WTC11 (cell line): ENCODE measurements at regions not wholly inside any gene's neighbourhood (a gene's known extent, or its start where the extent isn't known, plus 50 kb on each side); places are given as distances from the start of the nearest gene placed in this dataset.

Experiments used
- ATAC-seq: fragments of 200-7000 bp; cut with Tn5 transposase; 2 replicates; pipeline ENCODE4 v1.10.0; 2021; ENCODE audit warnings: mild to moderate bottlenecking, moderate library complexity
- CTCF ChIA-PET: fragments of 300-600 bp; sonication (Branson Sonifier 250); formaldehyde crosslinking; loops from one replicate; lab custom pipeline; 2021; ENCODE audit warnings: antibody characterized with exemption; lab: Charles Lee
- POLR2A ChIA-PET: fragments of 350-600 bp; sonication (Branson Sonifier 250); formaldehyde crosslinking; loops from one replicate; lab custom pipeline; 2021; ENCODE audit warnings: antibody characterized with exemption; lab: Charles Lee
- DNase-seq: peaks from one replicate; pipeline ENCODE4 v3.0.0; 2021; ENCODE audit warnings: low spot score
- H3K27ac Mint-ChIP-seq: 2 replicates; pipeline ENCODE4 v1.8.0; 2021; ENCODE audit warnings: mixed read lengths
- H3K27me3 Mint-ChIP-seq: 2 replicates; pipeline ENCODE4 v1.8.0; 2021; ENCODE audit warnings: low read depth, mild to moderate bottlenecking, moderate library complexity, mixed read lengths
- H3K36me3 Mint-ChIP-seq: 2 replicates; pipeline ENCODE4 v1.8.0; 2021; ENCODE audit warnings: mixed read lengths
- H3K4me1 Mint-ChIP-seq: 2 replicates; pipeline ENCODE4 v1.8.0; 2022; ENCODE audit warnings: mixed read lengths
- H3K4me3 Mint-ChIP-seq: 2 replicates; pipeline ENCODE4 v1.8.0; 2021; ENCODE audit warnings: mild to moderate bottlenecking, moderate library complexity, mixed read lengths
- H3K9me3 Mint-ChIP-seq: 2 replicates; pipeline ENCODE4 v1.8.0; 2021; ENCODE audit warnings: mixed read lengths
- CREM ChIP-seq: sonication (generic); formaldehyde crosslinking; IDR thresholded peaks from 2 replicates; pipeline ENCODE4 v1.8.1; 2022; ENCODE audit warnings: mild to moderate bottlenecking, missing genetic modification reagents, moderate library complexity
- FOXK1 ChIP-seq: sonication (generic); formaldehyde crosslinking; IDR thresholded peaks from 2 replicates; pipeline ENCODE4 v1.8.0; 2022; ENCODE audit warnings: mild to moderate bottlenecking, moderate library complexity, missing genetic modification reagents
- JAZF1 ChIP-seq: fragments of 250-450 bp; sonication (Bioruptor Pico); IDR thresholded peaks from 2 replicates; pipeline ENCODE4 v1.9.0; 2021; ENCODE audit warnings: moderate library complexity, mild to moderate bottlenecking, inconsistent platforms
- MXD4 ChIP-seq: fragments of 250-450 bp; sonication (Bioruptor Pico); IDR thresholded peaks from 2 replicates; pipeline ENCODE4 v1.8.0; 2021; ENCODE audit warnings: mild to moderate bottlenecking, moderate library complexity, borderline replicate concordance
- NFATC4 ChIP-seq: fragments of 250-450 bp; sonication (Bioruptor Pico); IDR thresholded peaks from 2 replicates; pipeline ENCODE4 v1.9.0; 2021; ENCODE audit warnings: mild to moderate bottlenecking
- NR2C2 ChIP-seq: sonication (generic); formaldehyde crosslinking; IDR thresholded peaks from 2 replicates; pipeline ENCODE4 v1.8.0; 2022; ENCODE audit warnings: mild to moderate bottlenecking, missing genetic modification reagents
- SMAD3 ChIP-seq: sonication (generic); formaldehyde crosslinking; IDR thresholded peaks from 2 replicates; pipeline ENCODE4 v1.8.0; 2022; ENCODE audit warnings: missing genetic modification reagents, mild to moderate bottlenecking, borderline replicate concordance
- ZNF219 ChIP-seq: sonication (generic); formaldehyde crosslinking; IDR thresholded peaks from 2 replicates; pipeline ENCODE4 v1.8.0; 2023; ENCODE audit warnings: missing genetic modification reagents, mild to moderate bottlenecking, borderline replicate concordance
- ZNF263 ChIP-seq: sonication (generic); formaldehyde crosslinking; IDR thresholded peaks from 2 replicates; pipeline ENCODE4 v1.8.1; 2022; ENCODE audit warnings: low read depth, mild to moderate bottlenecking, moderate library complexity, missing genetic modification reagents
- ZNF396 ChIP-seq: fragments of 250-450 bp; sonication (Bioruptor Pico); IDR thresholded peaks from 2 replicates; pipeline ENCODE4 v1.8.0; 2021; ENCODE audit warnings: mild to moderate bottlenecking, moderate library complexity, borderline replicate concordance
- ZNF416 ChIP-seq: fragments of 250-450 bp; sonication (Bioruptor Pico); IDR thresholded peaks from 2 replicates; pipeline ENCODE4 v1.9.0; 2021; ENCODE audit warnings: mild to moderate bottlenecking, inconsistent platforms
- TF ChIP-seq, protein P1 (sequence below): sonication (generic); formaldehyde crosslinking; IDR thresholded peaks from 2 replicates; pipeline ENCODE4 v1.8.1; 2022; ENCODE audit warnings: mild to moderate bottlenecking, missing genetic modification reagents, moderate library complexity, borderline replicate concordance
- TF ChIP-seq, protein P2 (sequence below): sonication (generic); formaldehyde crosslinking; IDR thresholded peaks from 2 replicates; pipeline ENCODE4 v1.8.0; 2022; ENCODE audit warnings: mild to moderate bottlenecking, missing genetic modification reagents
- TF ChIP-seq, protein P3 (sequence below): sonication (generic); formaldehyde crosslinking; IDR thresholded peaks from 2 replicates; pipeline ENCODE4 v1.8.0; 2023; ENCODE audit warnings: missing genetic modification reagents
- TF ChIP-seq, protein P4 (sequence below): sonication (generic); formaldehyde crosslinking; IDR thresholded peaks from 2 replicates; pipeline ENCODE4 v1.8.1; 2023; ENCODE audit warnings: mild to moderate bottlenecking, missing genetic modification reagents
- TF ChIP-seq, protein P5 (sequence below): sonication (generic); formaldehyde crosslinking; IDR thresholded peaks from 2 replicates; pipeline ENCODE4 v1.8.1; 2023; ENCODE audit warnings: mild to moderate bottlenecking, missing genetic modification reagents, moderate library complexity
- TF ChIP-seq, protein P6 (sequence below): sonication (generic); formaldehyde crosslinking; IDR thresholded peaks from 2 replicates; pipeline ENCODE4 v1.8.1; 2023; ENCODE audit warnings: mild to moderate bottlenecking, missing genetic modification reagents, borderline replicate concordance
- TF ChIP-seq, protein P7 (sequence below): sonication (generic); formaldehyde crosslinking; IDR thresholded peaks from 2 replicates; pipeline ENCODE4 v1.8.1; 2023; ENCODE audit warnings: mild to moderate bottlenecking, missing genetic modification reagents, moderate library complexity
- TF ChIP-seq, protein P8 (sequence below): sonication (generic); formaldehyde crosslinking; IDR thresholded peaks from 2 replicates; pipeline ENCODE4 v1.8.1; 2022; ENCODE audit warnings: missing genetic modification reagents, borderline replicate concordance
- TF ChIP-seq, protein P9 (sequence below): fragments of 250-450 bp; sonication (Bioruptor Pico); IDR thresholded peaks from 2 replicates; pipeline ENCODE4 v2.1.2; 2022; ENCODE audit warnings: mild to moderate bottlenecking, moderate library complexity

DNA sequence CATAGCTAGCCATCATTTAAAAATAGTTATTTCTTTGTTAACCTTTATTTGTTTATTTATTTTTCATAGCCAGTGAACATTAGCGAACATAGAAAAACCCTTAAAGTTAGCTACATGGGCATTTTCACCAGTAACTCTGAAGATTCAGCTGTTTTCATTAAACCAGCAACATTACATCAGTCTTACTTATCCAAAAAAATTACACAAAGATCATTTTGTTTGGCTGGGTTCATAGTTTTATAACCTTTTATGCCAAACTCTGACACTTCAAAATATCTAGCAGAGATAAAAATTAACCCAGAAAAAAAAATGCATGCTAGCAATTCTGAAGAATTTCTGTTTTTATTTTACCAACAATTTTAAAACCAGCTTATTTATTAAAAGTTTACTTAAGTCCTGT lies 784.1 kb downstream of the PCDH18 start:
- Mint-ChIP-seq H3K9me3 (peaks cover 54% of the 10 kb centered on the region), H3K4me1 (peaks cover 23% of the 10 kb centered on the region), H3K4me3 (no peak overlapping the region), H3K27ac (no peak overlapping the region), H3K27me3 (no peaks in the 10 kb centered on the region), H3K36me3 (peaks cover 60% of the 10 kb centered on the region)
- DNase-seq (no peak), ATAC-seq (no peak)
- TF ChIP-seq, protein P1, sequence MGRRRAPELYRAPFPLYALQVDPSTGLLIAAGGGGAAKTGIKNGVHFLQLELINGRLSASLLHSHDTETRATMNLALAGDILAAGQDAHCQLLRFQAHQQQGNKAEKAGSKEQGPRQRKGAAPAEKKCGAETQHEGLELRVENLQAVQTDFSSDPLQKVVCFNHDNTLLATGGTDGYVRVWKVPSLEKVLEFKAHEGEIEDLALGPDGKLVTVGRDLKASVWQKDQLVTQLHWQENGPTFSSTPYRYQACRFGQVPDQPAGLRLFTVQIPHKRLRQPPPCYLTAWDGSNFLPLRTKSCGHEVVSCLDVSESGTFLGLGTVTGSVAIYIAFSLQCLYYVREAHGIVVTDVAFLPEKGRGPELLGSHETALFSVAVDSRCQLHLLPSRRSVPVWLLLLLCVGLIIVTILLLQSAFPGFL (CRISPR knock-in tag): no peak
- TF ChIP-seq SMAD3 (CRISPR knock-in tag) (no peak), NFATC4 (CRISPR knock-in tag) (no peak), ZNF219 (CRISPR knock-in tag) (no peak), MXD4 (CRISPR knock-in tag) (no peak), FOXK1 (CRISPR knock-in tag) (no peak), ZNF263 (CRISPR knock-in tag) (no peak), CREM (CRISPR knock-in tag) (no peak), JAZF1 (no peak), ZNF416 (no peak), ZNF396 (CRISPR knock-in tag) (no peak), NR2C2 (CRISPR knock-in tag) (no peak)
- TF ChIP-seq, protein P2, sequence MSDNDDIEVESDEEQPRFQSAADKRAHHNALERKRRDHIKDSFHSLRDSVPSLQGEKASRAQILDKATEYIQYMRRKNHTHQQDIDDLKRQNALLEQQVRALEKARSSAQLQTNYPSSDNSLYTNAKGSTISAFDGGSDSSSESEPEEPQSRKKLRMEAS (CRISPR knock-in tag): no peak
- TF ChIP-seq, protein P3, sequence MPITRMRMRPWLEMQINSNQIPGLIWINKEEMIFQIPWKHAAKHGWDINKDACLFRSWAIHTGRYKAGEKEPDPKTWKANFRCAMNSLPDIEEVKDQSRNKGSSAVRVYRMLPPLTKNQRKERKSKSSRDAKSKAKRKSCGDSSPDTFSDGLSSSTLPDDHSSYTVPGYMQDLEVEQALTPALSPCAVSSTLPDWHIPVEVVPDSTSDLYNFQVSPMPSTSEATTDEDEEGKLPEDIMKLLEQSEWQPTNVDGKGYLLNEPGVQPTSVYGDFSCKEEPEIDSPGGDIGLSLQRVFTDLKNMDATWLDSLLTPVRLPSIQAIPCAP (CRISPR knock-in tag): no peak
- TF ChIP-seq, protein P4, sequence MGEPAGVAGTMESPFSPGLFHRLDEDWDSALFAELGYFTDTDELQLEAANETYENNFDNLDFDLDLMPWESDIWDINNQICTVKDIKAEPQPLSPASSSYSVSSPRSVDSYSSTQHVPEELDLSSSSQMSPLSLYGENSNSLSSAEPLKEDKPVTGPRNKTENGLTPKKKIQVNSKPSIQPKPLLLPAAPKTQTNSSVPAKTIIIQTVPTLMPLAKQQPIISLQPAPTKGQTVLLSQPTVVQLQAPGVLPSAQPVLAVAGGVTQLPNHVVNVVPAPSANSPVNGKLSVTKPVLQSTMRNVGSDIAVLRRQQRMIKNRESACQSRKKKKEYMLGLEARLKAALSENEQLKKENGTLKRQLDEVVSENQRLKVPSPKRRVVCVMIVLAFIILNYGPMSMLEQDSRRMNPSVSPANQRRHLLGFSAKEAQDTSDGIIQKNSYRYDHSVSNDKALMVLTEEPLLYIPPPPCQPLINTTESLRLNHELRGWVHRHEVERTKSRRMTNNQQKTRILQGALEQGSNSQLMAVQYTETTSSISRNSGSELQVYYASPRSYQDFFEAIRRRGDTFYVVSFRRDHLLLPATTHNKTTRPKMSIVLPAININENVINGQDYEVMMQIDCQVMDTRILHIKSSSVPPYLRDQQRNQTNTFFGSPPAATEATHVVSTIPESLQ (CRISPR knock-in tag): no peak
- TF ChIP-seq, protein P5, sequence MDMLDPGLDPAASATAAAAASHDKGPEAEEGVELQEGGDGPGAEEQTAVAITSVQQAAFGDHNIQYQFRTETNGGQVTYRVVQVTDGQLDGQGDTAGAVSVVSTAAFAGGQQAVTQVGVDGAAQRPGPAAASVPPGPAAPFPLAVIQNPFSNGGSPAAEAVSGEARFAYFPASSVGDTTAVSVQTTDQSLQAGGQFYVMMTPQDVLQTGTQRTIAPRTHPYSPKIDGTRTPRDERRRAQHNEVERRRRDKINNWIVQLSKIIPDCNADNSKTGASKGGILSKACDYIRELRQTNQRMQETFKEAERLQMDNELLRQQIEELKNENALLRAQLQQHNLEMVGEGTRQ (CRISPR knock-in tag): no peak
- TF ChIP-seq, protein P6, sequence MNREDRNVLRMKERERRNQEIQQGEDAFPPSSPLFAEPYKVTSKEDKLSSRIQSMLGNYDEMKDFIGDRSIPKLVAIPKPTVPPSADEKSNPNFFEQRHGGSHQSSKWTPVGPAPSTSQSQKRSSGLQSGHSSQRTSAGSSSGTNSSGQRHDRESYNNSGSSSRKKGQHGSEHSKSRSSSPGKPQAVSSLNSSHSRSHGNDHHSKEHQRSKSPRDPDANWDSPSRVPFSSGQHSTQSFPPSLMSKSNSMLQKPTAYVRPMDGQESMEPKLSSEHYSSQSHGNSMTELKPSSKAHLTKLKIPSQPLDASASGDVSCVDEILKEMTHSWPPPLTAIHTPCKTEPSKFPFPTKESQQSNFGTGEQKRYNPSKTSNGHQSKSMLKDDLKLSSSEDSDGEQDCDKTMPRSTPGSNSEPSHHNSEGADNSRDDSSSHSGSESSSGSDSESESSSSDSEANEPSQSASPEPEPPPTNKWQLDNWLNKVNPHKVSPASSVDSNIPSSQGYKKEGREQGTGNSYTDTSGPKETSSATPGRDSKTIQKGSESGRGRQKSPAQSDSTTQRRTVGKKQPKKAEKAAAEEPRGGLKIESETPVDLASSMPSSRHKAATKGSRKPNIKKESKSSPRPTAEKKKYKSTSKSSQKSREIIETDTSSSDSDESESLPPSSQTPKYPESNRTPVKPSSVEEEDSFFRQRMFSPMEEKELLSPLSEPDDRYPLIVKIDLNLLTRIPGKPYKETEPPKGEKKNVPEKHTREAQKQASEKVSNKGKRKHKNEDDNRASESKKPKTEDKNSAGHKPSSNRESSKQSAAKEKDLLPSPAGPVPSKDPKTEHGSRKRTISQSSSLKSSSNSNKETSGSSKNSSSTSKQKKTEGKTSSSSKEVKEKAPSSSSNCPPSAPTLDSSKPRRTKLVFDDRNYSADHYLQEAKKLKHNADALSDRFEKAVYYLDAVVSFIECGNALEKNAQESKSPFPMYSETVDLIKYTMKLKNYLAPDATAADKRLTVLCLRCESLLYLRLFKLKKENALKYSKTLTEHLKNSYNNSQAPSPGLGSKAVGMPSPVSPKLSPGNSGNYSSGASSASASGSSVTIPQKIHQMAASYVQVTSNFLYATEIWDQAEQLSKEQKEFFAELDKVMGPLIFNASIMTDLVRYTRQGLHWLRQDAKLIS: no peak
- TF ChIP-seq, protein P7, sequence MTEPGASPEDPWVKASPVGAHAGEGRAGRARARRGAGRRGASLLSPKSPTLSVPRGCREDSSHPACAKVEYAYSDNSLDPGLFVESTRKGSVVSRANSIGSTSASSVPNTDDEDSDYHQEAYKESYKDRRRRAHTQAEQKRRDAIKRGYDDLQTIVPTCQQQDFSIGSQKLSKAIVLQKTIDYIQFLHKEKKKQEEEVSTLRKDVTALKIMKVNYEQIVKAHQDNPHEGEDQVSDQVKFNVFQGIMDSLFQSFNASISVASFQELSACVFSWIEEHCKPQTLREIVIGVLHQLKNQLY (CRISPR knock-in tag): no peak
- TF ChIP-seq, protein P8, sequence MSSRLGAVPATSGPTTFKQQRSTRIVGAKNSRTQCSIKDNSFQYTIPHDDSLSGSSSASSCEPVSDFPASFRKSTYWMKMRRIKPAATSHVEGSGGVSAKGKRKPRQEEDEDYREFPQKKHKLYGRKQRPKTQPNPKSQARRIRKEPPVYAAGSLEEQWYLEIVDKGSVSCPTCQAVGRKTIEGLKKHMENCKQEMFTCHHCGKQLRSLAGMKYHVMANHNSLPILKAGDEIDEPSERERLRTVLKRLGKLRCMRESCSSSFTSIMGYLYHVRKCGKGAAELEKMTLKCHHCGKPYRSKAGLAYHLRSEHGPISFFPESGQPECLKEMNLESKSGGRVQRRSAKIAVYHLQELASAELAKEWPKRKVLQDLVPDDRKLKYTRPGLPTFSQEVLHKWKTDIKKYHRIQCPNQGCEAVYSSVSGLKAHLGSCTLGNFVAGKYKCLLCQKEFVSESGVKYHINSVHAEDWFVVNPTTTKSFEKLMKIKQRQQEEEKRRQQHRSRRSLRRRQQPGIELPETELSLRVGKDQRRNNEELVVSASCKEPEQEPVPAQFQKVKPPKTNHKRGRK (CRISPR knock-in tag): no peak
- TF ChIP-seq, protein P9, sequence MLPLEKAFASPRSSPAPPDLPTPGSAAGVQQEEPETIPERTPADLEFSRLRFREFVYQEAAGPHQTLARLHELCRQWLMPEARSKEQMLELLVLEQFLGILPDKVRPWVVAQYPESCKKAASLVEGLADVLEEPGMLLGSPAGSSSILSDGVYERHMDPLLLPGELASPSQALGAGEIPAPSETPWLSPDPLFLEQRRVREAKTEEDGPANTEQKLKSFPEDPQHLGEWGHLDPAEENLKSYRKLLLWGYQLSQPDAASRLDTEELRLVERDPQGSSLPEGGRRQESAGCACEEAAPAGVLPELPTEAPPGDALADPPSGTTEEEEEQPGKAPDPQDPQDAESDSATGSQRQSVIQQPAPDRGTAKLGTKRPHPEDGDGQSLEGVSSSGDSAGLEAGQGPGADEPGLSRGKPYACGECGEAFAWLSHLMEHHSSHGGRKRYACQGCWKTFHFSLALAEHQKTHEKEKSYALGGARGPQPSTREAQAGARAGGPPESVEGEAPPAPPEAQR (CRISPR knock-in tag): no peak
- POLR2A ChIA-PET: no interaction called here
- CTCF ChIA-PET: no interaction called here
